ENCODE measurements at regions not wholly inside any gene's neighbourhood (a gene's known extent, or its start where the extent isn't known, plus 50 kb on each side); places are given as distances from the start of the nearest gene placed in this dataset.

DNA sequence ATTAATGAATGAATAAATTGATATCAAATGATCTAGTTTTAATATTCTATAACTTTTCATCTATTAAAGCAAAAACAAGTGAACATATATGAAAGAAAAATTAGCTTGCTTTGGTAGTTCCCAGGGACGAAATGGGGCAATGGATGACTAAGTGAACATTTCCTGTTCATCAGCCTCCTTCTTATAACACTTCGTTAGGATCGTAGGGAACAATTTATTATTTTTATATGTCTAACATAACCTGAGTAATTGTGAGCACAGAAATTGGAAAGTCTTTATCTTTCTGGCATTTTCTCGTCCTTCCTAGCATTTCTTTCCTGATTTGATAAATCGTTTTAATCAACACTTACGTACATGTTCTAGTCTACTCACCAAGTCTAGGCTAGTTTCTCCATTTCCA is 59.1 kb upstream of the PPP1R3C start:
- TF ChIP-seq, protein P1, sequence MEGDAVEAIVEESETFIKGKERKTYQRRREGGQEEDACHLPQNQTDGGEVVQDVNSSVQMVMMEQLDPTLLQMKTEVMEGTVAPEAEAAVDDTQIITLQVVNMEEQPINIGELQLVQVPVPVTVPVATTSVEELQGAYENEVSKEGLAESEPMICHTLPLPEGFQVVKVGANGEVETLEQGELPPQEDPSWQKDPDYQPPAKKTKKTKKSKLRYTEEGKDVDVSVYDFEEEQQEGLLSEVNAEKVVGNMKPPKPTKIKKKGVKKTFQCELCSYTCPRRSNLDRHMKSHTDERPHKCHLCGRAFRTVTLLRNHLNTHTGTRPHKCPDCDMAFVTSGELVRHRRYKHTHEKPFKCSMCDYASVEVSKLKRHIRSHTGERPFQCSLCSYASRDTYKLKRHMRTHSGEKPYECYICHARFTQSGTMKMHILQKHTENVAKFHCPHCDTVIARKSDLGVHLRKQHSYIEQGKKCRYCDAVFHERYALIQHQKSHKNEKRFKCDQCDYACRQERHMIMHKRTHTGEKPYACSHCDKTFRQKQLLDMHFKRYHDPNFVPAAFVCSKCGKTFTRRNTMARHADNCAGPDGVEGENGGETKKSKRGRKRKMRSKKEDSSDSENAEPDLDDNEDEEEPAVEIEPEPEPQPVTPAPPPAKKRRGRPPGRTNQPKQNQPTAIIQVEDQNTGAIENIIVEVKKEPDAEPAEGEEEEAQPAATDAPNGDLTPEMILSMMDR (IDR thresholded peaks at IDR 0.05; ENCODE audit: insufficient read depth, low read depth, low read length) = no peak
- no peak for TF ChIP-seq EZH2 (IDR thresholded peaks at IDR 0.05; ENCODE audit: insufficient read depth, low read length)

All from astrocyte (in vitro differentiated cells and primary cell).